H1 (cell line): ENCODE measurements at regions not wholly inside any gene's neighbourhood (a gene's known extent, or its start where the extent isn't known, plus 50 kb on each side); places are given as distances from the start of the nearest gene placed in this dataset.

Source experiments
- CTCF ChIA-PET: fragments of 300-600 bp; sonication (Branson Sonifier 250); formaldehyde crosslinking; loops from one replicate; lab custom pipeline; 2021; ENCODE audit not compliant: partially characterized antibody; lab: Charles Lee
- POLR2A ChIA-PET: fragments of 300-600 bp; sonication (Branson Sonifier 250); formaldehyde crosslinking; loops from one replicate; lab custom pipeline; 2021; ENCODE audit warnings: inconsistent platforms; ENCODE audit not compliant: partially characterized antibody; lab: Charles Lee
- DNase-seq, 2 experiments: peaks; one replicate each; pipeline versions ENCODE4 v3.0.0 to v3.0.0-alpha.2; 2010 to 2022; ENCODE audit warnings: low spot score in 2 of 2, low read depth in 1 of 2, mixed read lengths in 1 of 2
- FAIRE-seq: peaks from 2 replicates; lab custom pipeline; 2011; peaks lifted over from hg19 to GRCh38; lab: Jason Lieb, UNC
- H2AFZ ChIP-seq: 2 replicates; pipeline ENCODE4 v1.8.1; 2012; ENCODE audit warnings: low read length, inconsistent platforms
- H2AK5ac ChIP-seq: 2 replicates; pipeline ENCODE4 v1.6.1; 2013; ENCODE audit warnings: low read depth, low read length
- H2BK120ac ChIP-seq: replicated peaks from 2 replicates; pipeline ENCODE3; 2013; ENCODE audit warnings: low read depth, low read length, inconsistent platforms
- H2BK12ac ChIP-seq: 2 replicates; pipeline ENCODE4 v1.6.1; 2013; ENCODE audit warnings: low read depth, low read length
- H2BK15ac ChIP-seq: 2 replicates; pipeline ENCODE4 v1.6.1; 2013; ENCODE audit warnings: low read length
- H2BK20ac ChIP-seq: 2 replicates; pipeline ENCODE4 v1.6.1; 2013; ENCODE audit warnings: low read length
- H2BK5ac ChIP-seq: 2 replicates; pipeline ENCODE4 v1.6.1; 2013; ENCODE audit warnings: low read depth, low read length
- H3K14ac ChIP-seq: 2 replicates; pipeline ENCODE4 v1.6.1; 2013; ENCODE audit warnings: inconsistent platforms; ENCODE audit not compliant: insufficient read length
- H3K18ac ChIP-seq: 2 replicates; pipeline ENCODE4 v1.6.1; 2013; ENCODE audit warnings: low read length; ENCODE audit errors: extremely low read depth
- H3K23ac ChIP-seq: 2 replicates; pipeline ENCODE4 v1.6.1; 2013; ENCODE audit warnings: inconsistent platforms; ENCODE audit not compliant: insufficient read length
- H3K23me2 ChIP-seq: 2 replicates; pipeline ENCODE4 v1.6.1; 2013; ENCODE audit warnings: low read depth, low read length
- H3K27ac ChIP-seq: 2 replicates; pipeline ENCODE4 v1.6.1; 2011; ENCODE audit warnings: low read depth, low read length, inconsistent platforms
- H3K27me3 ChIP-seq, 4 experiments: replicated peaks in 1 of 4; 1 replicate in 1 of 4; 2 replicates in 3 of 4; pipeline versions ENCODE4 v1.6.1 to v1.8.1; 2011 to 2013; ENCODE audit warnings: low read length in 3 of 4, mild to moderate bottlenecking in 3 of 4, inconsistent platforms in 2 of 4, mixed read lengths in 2 of 4, moderate library complexity in 1 of 4; ENCODE audit not compliant: control insufficient read depth in 3 of 4, insufficient read depth in 3 of 4; ENCODE audit errors: extremely low read depth in 1 of 4
- H3K36me3 ChIP-seq, 4 experiments: 2 replicates each; pipeline versions ENCODE4 v1.6.1 to v1.8.1; 2011 to 2013; ENCODE audit warnings: mild to moderate bottlenecking in 4 of 4, low read length in 3 of 4, moderate library complexity in 2 of 4, control low read depth in 1 of 4, inconsistent platforms in 1 of 4; ENCODE audit not compliant: insufficient read depth in 4 of 4, control insufficient read depth in 2 of 4
- H3K4ac ChIP-seq: replicated peaks from 2 replicates; pipeline ENCODE3; 2013; ENCODE audit warnings: low read length, low read depth, mixed read lengths, inconsistent platforms; ENCODE audit not compliant: insufficient read length
- H3K4me1 ChIP-seq, 4 experiments: replicated peaks in 1 of 4; 1 replicate in 1 of 4; 2 replicates in 3 of 4; pipeline versions ENCODE4 v1.6.1 to v1.8.1; 2011 to 2013; ENCODE audit warnings: low read length in 3 of 4, inconsistent platforms in 2 of 4, mixed read lengths in 1 of 4; ENCODE audit not compliant: insufficient read depth in 4 of 4, control insufficient read depth in 3 of 4
- H3K4me2 ChIP-seq, 2 experiments: 2 replicates each; pipeline versions ENCODE4 v1.6.1 to v1.8.1; 2011 to 2013; ENCODE audit warnings: low read depth in 2 of 2, low read length in 2 of 2, control low read depth in 1 of 2, inconsistent platforms in 1 of 2, mild to moderate bottlenecking in 1 of 2; ENCODE audit not compliant: insufficient read depth in 1 of 2
- H3K4me3 ChIP-seq, 4 experiments: fragments of 200-600, 300-600 bp in 1 of 4; sonication (generic), shearing (Covaris generic), sonication (Bioruptor Twin) in 1 of 4; 2 replicates each; pipeline versions ENCODE4 v1.5.1 to v1.8.1; 2011 to 2016; ENCODE audit warnings: low read length in 4 of 4, low read depth in 3 of 4, control low read depth in 2 of 4, inconsistent platforms in 2 of 4, mild to moderate bottlenecking in 2 of 4, mixed read lengths in 1 of 4, moderate library complexity in 1 of 4; ENCODE audit not compliant: insufficient read depth in 2 of 4; ENCODE audit errors: extremely low read depth in 1 of 4
- H3K56ac ChIP-seq: replicated peaks from 2 replicates; pipeline ENCODE3; 2013; ENCODE audit warnings: low read depth, mild to moderate bottlenecking, mixed read lengths, low read length, inconsistent platforms; ENCODE audit not compliant: insufficient read length
- H3K79me1 ChIP-seq: 2 replicates; pipeline ENCODE4 v1.6.1; 2013; ENCODE audit warnings: low read depth, low read length, control low read depth
- H3K79me2 ChIP-seq, 2 experiments: 2 replicates each; pipeline versions ENCODE4 v1.6.1 to v1.8.1; 2012 to 2013; ENCODE audit warnings: low read length in 2 of 2, mild to moderate bottlenecking in 2 of 2, inconsistent platforms in 1 of 2; ENCODE audit not compliant: insufficient read depth in 2 of 2, control insufficient read depth in 1 of 2
- H3K9ac ChIP-seq, 4 experiments: replicated peaks in 1 of 4; 1 replicate in 1 of 4; 2 replicates in 3 of 4; pipeline versions ENCODE4 v1.6.1 to v1.8.1; 2011 to 2013; ENCODE audit warnings: low read depth in 3 of 4, low read length in 3 of 4, control low read depth in 2 of 4, mild to moderate bottlenecking in 2 of 4, moderate library complexity in 2 of 4, inconsistent platforms in 1 of 4; ENCODE audit errors: extremely low read depth in 1 of 4
- H3K9me3 ChIP-seq, 2 experiments: 2 replicates each; pipeline versions ENCODE4 v1.6.1 to v1.8.1; 2012 to 2013; ENCODE audit warnings: mild to moderate bottlenecking in 2 of 2, moderate library complexity in 2 of 2, control low read depth in 1 of 2, inconsistent platforms in 1 of 2, low read depth in 1 of 2, low read length in 1 of 2, mixed read lengths in 1 of 2; ENCODE audit not compliant: insufficient read depth in 2 of 2
- H4K20me1 ChIP-seq, 2 experiments: replicated peaks in 1 of 2; 2 replicates each; pipeline versions ENCODE3 to v1.8.1; 2011 to 2013; ENCODE audit warnings: inconsistent platforms in 2 of 2, low read length in 2 of 2, mild to moderate bottlenecking in 1 of 2; ENCODE audit not compliant: insufficient read depth in 2 of 2, control insufficient read depth in 1 of 2
- H4K5ac ChIP-seq: 2 replicates; pipeline ENCODE4 v1.6.1; 2013; ENCODE audit warnings: low read length, low read depth, mixed read lengths, inconsistent platforms; ENCODE audit not compliant: insufficient read length
- H4K8ac ChIP-seq: 2 replicates; pipeline ENCODE4 v1.8.0; 2013; ENCODE audit warnings: mild to moderate bottlenecking, moderate library complexity, low read length, inconsistent platforms; ENCODE audit not compliant: insufficient read depth; ENCODE audit errors: extremely low read depth
- H4K91ac ChIP-seq: replicated peaks from 2 replicates; pipeline ENCODE3; 2013; ENCODE audit warnings: low read length, mixed read lengths, inconsistent platforms; ENCODE audit not compliant: insufficient read length
- ATF3 ChIP-seq: IDR thresholded peaks from 2 replicates; pipeline ENCODE4 v1.6.1; 2011; ENCODE audit warnings: low read depth, mild to moderate bottlenecking, low read length; ENCODE audit not compliant: insufficient read depth
- BCL11A ChIP-seq, 2 experiments: IDR thresholded peaks; one replicate each; pipeline ENCODE4 v1.6.1; 2011; ENCODE audit warnings: low read depth in 2 of 2, low read length in 2 of 2, mild to moderate bottlenecking in 2 of 2
- CBX5 ChIP-seq: fragments of 300-800, 300-1000 bp; sonication (generic); IDR thresholded peaks from 2 replicates; pipeline ENCODE4 v1.7.1; 2016; ENCODE audit warnings: antibody characterized with exemption, low read length, low read depth
- EGR1 ChIP-seq: IDR thresholded peaks from 2 replicates; pipeline ENCODE4 v1.6.1; 2011; ENCODE audit warnings: low read depth, low read length, borderline replicate concordance
- GTF2F1 ChIP-seq: IDR thresholded peaks from 2 replicates; pipeline ENCODE4 v1.6.1; 2012; ENCODE audit warnings: low read depth, low read length, improper control_type of control experiment, borderline replicate concordance
- JUN ChIP-seq: IDR thresholded peaks from 2 replicates; pipeline ENCODE4 v1.6.1; 2011; ENCODE audit warnings: low read depth, mild to moderate bottlenecking, improper control_type of control experiment, low read length
- KDM5A ChIP-seq: fragments of 200-600 bp; IDR thresholded peaks from 2 replicates; pipeline ENCODE4 v1.7.1; 2012; ENCODE audit warnings: mild to moderate bottlenecking, low read length, inconsistent platforms, mixed read lengths
- POLR2AphosphoS5 ChIP-seq: IDR thresholded peaks from 2 replicates; pipeline ENCODE4 v1.6.1; 2011; ENCODE audit warnings: low read depth, low read length
- RAD21 ChIP-seq, 2 experiments: IDR thresholded peaks in 1 of 2; conservative IDR thresholded peaks in 1 of 2; 2 replicates each; pipeline ENCODE4 v1.6.1; 2011; ENCODE audit warnings: low read depth in 2 of 2, low read length in 2 of 2, improper control_type of control experiment in 1 of 2, inconsistent platforms in 1 of 2, mild to moderate bottlenecking in 1 of 2, moderate library complexity in 1 of 2
- SIX5 ChIP-seq: IDR thresholded peaks from 2 replicates; pipeline ENCODE4 v1.6.1; 2011; ENCODE audit warnings: mild to moderate bottlenecking, low read depth, low read length
- SP2 ChIP-seq: IDR thresholded peaks from 2 replicates; pipeline ENCODE4 v1.6.1; 2012; ENCODE audit warnings: mild to moderate bottlenecking, low read length, inconsistent platforms
- TCF12 ChIP-seq: IDR thresholded peaks from 2 replicates; pipeline ENCODE4 v1.6.1; 2011; ENCODE audit warnings: low read depth, mild to moderate bottlenecking, low read length
- USF2 ChIP-seq: IDR thresholded peaks from 2 replicates; pipeline ENCODE4 v1.6.1; 2011; ENCODE audit warnings: low read length, improper control_type of control experiment
- ZNF274 ChIP-seq: IDR thresholded peaks from 2 replicates; pipeline ENCODE4 v1.7.0; 2012; ENCODE audit warnings: low read length, borderline replicate concordance; ENCODE audit errors: extremely low read depth
- WGBS, 2 experiments: shearing (Covaris generic) in 1 of 2; methylation state at CpG; one replicate each; pipeline versions ENCODE4 v1.1.6 to v1.1.7; 2013 to 2015; ENCODE audit warnings: low lambda C conversion rate in 2 of 2, mixed read lengths in 2 of 2, inconsistent platforms in 1 of 2, low coverage in 1 of 2, missing lambda C conversion rate in 1 of 2; ENCODE audit not compliant: insufficient replicate concordance in 2 of 2, insufficient coverage in 1 of 2, insufficient read length in 1 of 2; ENCODE audit errors: extremely low coverage in 1 of 2, missing lambda C conversion rate in 1 of 2; 5-methylcytosine and 5-hydroxymethylcytosine counted together

GRCh38 chrX:148270499-148270898 is 229.9 kb upstream of the AFF2 start:
- ChIA-PET POLR2A (no interaction called here), CTCF (interaction anchor here (0.6 kb wide), 1 partner anchor 324 kb away, joined by 3 read pairs; no protein-coding TSS in a partner anchor)
- Histone ChIP-seq H4K8ac (no peak overlapping the region), H3K27me3 (no peaks in the 10 kb centered on the region), H3K36me3 (no peaks in the 10 kb centered on the region), H3K9me3 (no peaks in the 10 kb centered on the region), H3K4ac (no peak overlapping the region), H2BK15ac (no peak overlapping the region), H3K14ac (no peak overlapping the region), H2BK20ac (no peak overlapping the region), H3K23me2 (no peaks in the 10 kb centered on the region), H3K4me1 (no peaks in the 10 kb centered on the region; a peak in 1 of 7 replicates), H2BK12ac (no peak overlapping the region), H3K27ac (no peak overlapping the region), H3K79me1 (no peaks in the 10 kb centered on the region), H3K79me2 (no peaks in the 10 kb centered on the region), H2BK120ac (no peak overlapping the region), H3K56ac (no peak overlapping the region), H2BK5ac (no peak overlapping the region), H2AK5ac (no peak overlapping the region), H3K9ac (no peak overlapping the region), H3K4me3 (no peak overlapping the region), H2AFZ (no peak overlapping the region), H3K4me2 (no peak overlapping the region), H4K20me1 (no peaks in the 10 kb centered on the region), H4K91ac (no peak overlapping the region), H3K23ac (no peak overlapping the region), H3K18ac (no peak overlapping the region), H4K5ac (no peak overlapping the region)
- WGBS, 2 experiments, result 71% methylated on average over 2 of the region's 2 CpGs; no CpG with 5 or more reads in 1 of the 2 experiments
- FAIRE-seq (no peak), DNase-seq (no peak)
- TF ChIP-seq SIX5, result no peak
- no peak for TF ChIP-seq ATF3
- TF ChIP-seq RAD21 (IDR thresholded peaks at IDR 0.05 in 1 of 2, conservative IDR thresholded peaks at IDR 0.05 in 1 of 2; ENCODE audit: low read depth in 2 of 2, low read length in 2 of 2), result no peak
- no peak for TF ChIP-seq SP2
- no peak for TF ChIP-seq USF2
- no peak for TF ChIP-seq TCF12
- no peak for TF ChIP-seq BCL11A (IDR thresholded peaks at IDR 0.05; ENCODE audit: low read depth in 2 of 2, low read length in 2 of 2)
- no peak for TF ChIP-seq JUN
- no peak for TF ChIP-seq CBX5
- TF ChIP-seq POLR2AphosphoS5, result no peak
- TF ChIP-seq KDM5A, result no peak
- no peak for TF ChIP-seq GTF2F1
- TF ChIP-seq ZNF274, result no peak
- TF ChIP-seq EGR1, result no peak
